ENCODE measurements at regions not wholly inside any gene's neighbourhood (a gene's known extent, or its start where the extent isn't known, plus 50 kb on each side); places are given as distances from the start of the nearest gene placed in this dataset.

- ChIA-PET POLR2A (no interaction called here), CTCF (no interaction called here)
- Histone ChIP-seq H3K4me1 (ENCODE audit: control insufficient read depth, insufficient read depth, low read length) (no peaks in the 10 kb centered on the region), H3K27ac (ENCODE audit: low read length) (no peak overlapping the region), H3K9me3 (ENCODE audit: control insufficient read depth, insufficient read depth, low read depth, low read length) (no peaks in the 10 kb centered on the region), H3K36me3 (ENCODE audit: control insufficient read depth, insufficient read depth, low read length) (no peaks in the 10 kb centered on the region), H3K4me3 (ENCODE audit: low read depth in 2 of 2, low read length in 2 of 2) (no peak overlapping the region), H3K27me3 (ENCODE audit: control insufficient read depth, insufficient read depth, low read length) (no peaks in the 10 kb centered on the region)
- BruUV-seq (replicated peaks) = no TSS peak
- no peak for ATAC-seq
- in situ Hi-C loops (cut with HindIII; ENCODE audit: low pct_unique_long_range_greater_than_20kb, low sequenced_read_pairs) = no loop called here
- intact Hi-C loops (cut with micrococcal nuclease; ENCODE audit: unreplicated experiment) = no loop called here
- DNase-seq (ENCODE audit: low read depth, low spot score) = no peak
- TF ChIP-seq REST (IDR thresholded peaks at IDR 0.05; ENCODE audit: insufficient read depth in 1 of 2, low read depth in 2 of 2, low read length in 1 of 2) (no peak), SIN3A (IDR thresholded peaks at IDR 0.05; ENCODE audit: borderline replicate concordance, insufficient read depth, low read depth, low read length) (no peak), POLR2AphosphoS5 (IDR thresholded peaks at IDR 0.05; ENCODE audit: low read depth, low read length) (no peak), CTCF (IDR thresholded peaks at IDR 0.05) (no peak), TCF7L2 (IDR thresholded peaks at IDR 0.05; ENCODE audit: low read depth, low read length) (no peak)
Observed at GRCh38 chr13:86185107-86185506, 385.9 kb upstream of the SLITRK6 start.

GRCh38 chr13:86174622-86175021 lies 375.4 kb upstream of the SLITRK6 start:
- intact Hi-C loops (cut with micrococcal nuclease; ENCODE audit: unreplicated experiment) = no loop called here
- TF ChIP-seq REST (IDR thresholded peaks at IDR 0.05; ENCODE audit: insufficient read depth in 1 of 2, low read depth in 2 of 2, low read length in 1 of 2) = no peak
- TF ChIP-seq CTCF (IDR thresholded peaks at IDR 0.05) = peak; percentile 17; the same call in 1 of the 2 replicates
- POLR2A ChIA-PET = no interaction called here
- no TSS peak for BruUV-seq (replicated peaks)
- Histone ChIP-seq H3K27ac (ENCODE audit: low read length) (no peak overlapping the region), H3K9me3 (ENCODE audit: control insufficient read depth, insufficient read depth, low read depth, low read length) (no peaks in the 10 kb centered on the region), H3K4me1 (ENCODE audit: control insufficient read depth, insufficient read depth, low read length) (no peaks in the 10 kb centered on the region), H3K27me3 (ENCODE audit: control insufficient read depth, insufficient read depth, low read length) (no peaks in the 10 kb centered on the region), H3K4me3 (ENCODE audit: low read depth in 2 of 2, low read length in 2 of 2) (no peak overlapping the region), H3K36me3 (ENCODE audit: control insufficient read depth, insufficient read depth, low read length) (no peaks in the 10 kb centered on the region)
- no peak for DNase-seq (ENCODE audit: low read depth, low spot score)
- in situ Hi-C loops (cut with HindIII; ENCODE audit: low pct_unique_long_range_greater_than_20kb, low sequenced_read_pairs) = no loop called here
- CTCF ChIA-PET = no interaction called here
- ATAC-seq = no peak
